Peyer's patch (tissue), 4 donors: ENCODE measurements at regions not wholly inside any gene's neighbourhood (a gene's known extent, or its start where the extent isn't known, plus 50 kb on each side); places are given as distances from the start of the nearest gene placed in this dataset.

Source experiments
- POLR2A ChIP-seq, 2 donors: fragments of 450-650 bp; IDR thresholded peaks; one replicate each; pipeline ENCODE4 v1.5.1; 2017; ENCODE audit warnings: antibody characterized with exemption in 2 of 2, mild to moderate bottlenecking in 2 of 2, moderate library complexity in 2 of 2
- TF ChIP-seq, protein P1 (sequence below), 6 experiments: fragments of 450-650 bp in 4 of 6; fragments of 200-600 bp in 2 of 6; sonication (generic) in 1 of 6; IDR thresholded peaks; one replicate each; pipeline ENCODE4 v1.5.1; 2017 to 2019; ENCODE audit warnings: antibody characterized with exemption in 6 of 6, mild to moderate bottlenecking in 3 of 6, moderate library complexity in 1 of 6

DNA sequence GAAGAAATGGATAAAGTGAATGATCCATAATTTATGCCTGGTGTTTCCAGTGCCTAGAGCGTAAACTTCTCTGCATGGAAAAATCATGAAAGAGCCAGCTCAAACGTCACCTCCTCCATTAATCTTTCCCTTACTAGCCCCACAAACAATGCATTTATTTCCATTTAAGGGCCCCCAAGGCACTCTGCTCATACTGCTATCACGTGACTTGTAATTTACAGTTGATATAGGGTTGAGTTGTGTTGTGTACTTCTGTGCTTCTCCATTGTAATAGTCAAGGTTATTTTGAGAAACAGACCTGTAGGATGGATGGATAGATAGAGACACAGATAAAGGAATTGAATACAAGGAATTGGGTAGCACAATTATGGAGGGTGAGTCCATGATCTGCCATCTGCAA, 1034.7 kb upstream of the GHITM start:
- no peak for TF ChIP-seq POLR2A (IDR thresholded peaks at IDR 0.05)
- TF ChIP-seq, protein P1, sequence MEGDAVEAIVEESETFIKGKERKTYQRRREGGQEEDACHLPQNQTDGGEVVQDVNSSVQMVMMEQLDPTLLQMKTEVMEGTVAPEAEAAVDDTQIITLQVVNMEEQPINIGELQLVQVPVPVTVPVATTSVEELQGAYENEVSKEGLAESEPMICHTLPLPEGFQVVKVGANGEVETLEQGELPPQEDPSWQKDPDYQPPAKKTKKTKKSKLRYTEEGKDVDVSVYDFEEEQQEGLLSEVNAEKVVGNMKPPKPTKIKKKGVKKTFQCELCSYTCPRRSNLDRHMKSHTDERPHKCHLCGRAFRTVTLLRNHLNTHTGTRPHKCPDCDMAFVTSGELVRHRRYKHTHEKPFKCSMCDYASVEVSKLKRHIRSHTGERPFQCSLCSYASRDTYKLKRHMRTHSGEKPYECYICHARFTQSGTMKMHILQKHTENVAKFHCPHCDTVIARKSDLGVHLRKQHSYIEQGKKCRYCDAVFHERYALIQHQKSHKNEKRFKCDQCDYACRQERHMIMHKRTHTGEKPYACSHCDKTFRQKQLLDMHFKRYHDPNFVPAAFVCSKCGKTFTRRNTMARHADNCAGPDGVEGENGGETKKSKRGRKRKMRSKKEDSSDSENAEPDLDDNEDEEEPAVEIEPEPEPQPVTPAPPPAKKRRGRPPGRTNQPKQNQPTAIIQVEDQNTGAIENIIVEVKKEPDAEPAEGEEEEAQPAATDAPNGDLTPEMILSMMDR (IDR thresholded peaks at IDR 0.05) = no peak
